DMS53 (cell line): ENCODE measurements at regions not wholly inside any gene's neighbourhood (a gene's known extent, or its start where the extent isn't known, plus 50 kb on each side); places are given as distances from the start of the nearest gene placed in this dataset.

ENCODE experiments used
- DNase-seq: peaks from one replicate; lab custom pipeline; 2025; lab: John Stamatoyannopoulos, UW

DNA sequence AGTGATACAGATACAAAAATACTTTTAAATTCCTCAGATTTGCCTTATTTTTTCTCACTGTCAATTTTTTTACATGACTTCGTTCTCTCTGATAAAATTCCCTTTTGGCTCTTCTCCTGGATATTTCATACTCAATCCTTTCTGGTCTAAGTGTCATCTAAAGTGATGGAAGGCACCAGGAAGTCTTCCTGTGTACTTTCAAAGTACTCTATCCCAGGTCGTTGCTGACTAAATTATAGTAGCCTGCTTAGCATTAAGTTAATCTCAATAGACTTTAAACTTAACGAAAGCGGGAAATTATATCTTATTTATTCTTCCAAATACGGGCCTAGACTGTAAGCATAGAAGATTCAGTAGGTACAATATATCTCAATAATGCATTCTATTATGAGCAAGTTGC, 67.8 kb downstream of the CASP12 start:
- no peak for DNase-seq

DNA sequence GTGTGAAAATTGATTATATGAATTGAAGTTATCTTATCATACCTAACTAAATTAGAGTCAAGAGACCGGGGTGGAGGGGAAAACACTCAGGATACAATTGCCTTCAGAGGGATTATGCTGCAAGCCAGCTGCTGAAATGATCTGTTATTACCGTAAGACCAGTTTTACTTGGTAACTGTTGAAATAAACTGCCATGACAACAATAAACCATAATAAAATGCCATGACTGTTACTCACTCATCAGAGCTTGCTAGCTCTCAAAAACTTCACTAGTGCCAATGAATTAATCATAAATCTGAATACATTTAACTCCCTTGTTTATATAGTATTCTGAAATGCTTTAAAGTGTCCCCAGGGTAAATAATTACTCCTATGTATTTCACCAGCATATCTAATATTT, 68.2 kb downstream of the CASP12 start:
- peak; percentile 16 for DNase-seq

DNA sequence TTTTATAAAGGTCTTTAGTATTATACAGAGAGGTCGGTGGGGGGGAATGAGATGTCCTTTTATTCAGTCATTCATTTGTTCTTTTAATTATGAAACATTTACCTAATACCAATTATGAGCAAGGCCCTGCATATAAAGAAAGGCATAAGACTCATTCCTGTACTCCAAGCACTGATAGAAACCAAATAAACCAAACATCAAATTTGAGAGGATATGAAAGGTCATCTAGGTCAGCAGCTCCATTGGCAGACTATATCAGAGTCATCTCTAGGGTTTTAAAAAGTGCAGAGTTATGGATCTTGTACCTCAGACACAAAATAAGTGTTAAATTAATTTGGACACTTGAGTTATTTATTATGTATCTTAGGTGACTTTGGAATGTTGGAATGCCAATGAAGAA, 71.5 kb downstream of the CASP12 start:
- no peak for DNase-seq

DNA sequence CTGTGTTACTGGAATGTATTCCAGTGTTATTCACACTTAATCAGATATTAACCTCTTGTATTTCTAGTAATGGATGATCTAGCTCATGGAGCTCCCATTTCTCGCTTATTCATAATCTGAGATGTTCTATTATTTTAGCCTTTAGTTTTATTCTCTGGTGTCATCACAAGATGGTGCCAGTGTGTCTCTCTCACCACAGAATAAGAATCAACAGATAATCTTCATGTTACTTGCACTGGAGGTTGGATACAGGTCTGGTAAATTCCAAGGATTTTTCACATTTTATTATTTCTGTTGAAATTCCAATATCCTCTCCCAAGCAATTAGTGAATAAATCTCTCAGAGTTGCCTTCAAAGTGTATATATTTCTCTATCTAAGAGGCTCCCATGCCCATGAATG, 74.6 kb downstream of the CASP12 start:
- DNase-seq: no peak

DNA sequence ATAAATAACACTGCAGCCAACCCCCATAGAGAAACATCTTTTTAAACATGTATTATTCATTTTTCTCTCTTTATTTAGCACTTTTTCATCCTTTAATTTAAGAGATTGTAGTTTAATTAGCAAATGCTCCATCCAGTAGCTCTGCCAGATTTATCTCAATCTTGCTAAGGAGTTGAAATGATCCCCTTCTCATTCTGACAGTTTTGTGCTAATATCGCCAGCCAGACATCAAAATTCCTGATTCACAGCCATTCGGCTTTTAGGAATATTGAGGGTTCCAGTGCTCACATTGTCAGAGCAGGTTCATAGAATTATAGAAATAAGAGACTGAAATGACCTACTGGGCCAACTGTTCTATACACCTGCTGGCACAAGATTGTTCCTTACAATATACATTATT, 77.8 kb downstream of the CASP12 start:
- DNase-seq: no peak

DNA sequence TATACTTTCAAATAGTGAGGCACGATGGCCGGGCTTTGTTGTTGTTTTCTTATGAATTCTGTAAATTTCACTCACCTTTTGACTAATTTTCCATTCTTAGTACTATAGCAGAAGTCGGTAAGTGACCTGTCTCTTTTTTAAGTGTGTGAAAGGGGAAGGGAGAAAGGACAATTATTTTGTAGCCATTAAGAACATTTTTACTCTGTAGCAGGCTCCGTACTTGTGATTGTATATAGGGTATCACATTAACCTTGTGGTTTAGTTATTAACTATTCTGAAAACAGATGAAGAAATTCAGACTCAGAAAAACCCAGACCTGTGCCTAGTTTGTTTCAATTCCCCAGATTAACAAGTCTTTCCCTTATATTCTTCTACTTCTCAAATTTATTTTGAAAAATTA, 78.7 kb downstream of the CASP12 start:
- no peak for DNase-seq

DNA sequence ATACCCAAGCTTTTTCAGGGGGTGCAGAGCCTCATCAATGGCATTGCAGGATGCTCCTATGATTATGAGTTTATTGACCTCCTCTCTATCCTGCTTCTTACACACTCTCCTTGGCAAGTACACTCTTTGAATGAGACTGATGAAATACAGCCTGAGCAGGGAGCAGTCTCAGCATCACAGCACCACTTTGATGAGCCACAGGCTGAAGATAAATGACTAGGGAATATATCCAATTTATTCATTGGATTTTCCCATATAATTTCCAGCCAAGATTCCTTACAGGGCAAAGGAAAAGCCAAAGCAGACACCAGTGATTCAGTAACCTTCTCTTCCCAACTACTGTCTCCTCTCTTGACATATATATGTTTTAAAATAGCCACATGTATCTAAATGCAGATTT, 79.2 kb downstream of the CASP12 start:
- DNase-seq: no peak

DNA sequence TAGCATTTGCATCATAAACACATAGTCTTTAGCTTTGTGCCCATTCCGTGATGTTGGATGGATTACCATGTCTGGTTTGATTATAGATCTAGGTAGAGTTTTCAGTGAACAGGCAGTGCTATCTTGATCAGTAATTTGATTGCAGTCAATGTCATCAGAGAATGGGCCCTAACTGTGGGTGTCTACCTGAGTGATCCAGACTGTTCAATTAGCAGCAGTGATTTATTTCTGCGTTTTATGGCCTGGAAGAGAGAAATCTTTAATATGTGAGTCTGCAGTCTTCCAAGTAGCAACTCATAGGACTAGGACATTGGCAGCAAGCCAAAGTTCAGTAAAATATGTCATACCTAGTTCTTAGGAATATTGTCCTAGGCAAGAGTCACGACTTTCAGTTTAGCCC, 80.3 kb downstream of the CASP12 start:
- DNase-seq: no peak

DNA sequence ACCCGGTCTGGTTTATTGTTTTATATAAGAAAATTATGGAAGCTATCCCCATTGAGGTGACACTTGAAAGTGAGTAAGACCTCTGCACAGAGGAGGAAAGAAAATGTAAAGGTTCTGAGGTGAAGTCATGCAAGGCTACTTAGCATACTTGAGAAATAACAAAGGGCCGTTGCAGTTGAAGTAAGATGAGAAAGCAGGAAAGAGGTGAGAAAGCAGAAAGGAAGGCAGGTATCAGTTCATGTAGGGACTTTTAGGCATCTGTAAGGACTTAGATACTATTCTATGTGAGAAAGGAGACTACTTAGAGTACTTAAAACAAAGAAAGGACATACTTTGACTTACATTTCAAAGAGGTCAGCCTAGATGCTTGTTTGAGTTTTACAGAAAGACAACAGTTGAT, 84.7 kb downstream of the CASP12 start:
- no peak for DNase-seq

DNA sequence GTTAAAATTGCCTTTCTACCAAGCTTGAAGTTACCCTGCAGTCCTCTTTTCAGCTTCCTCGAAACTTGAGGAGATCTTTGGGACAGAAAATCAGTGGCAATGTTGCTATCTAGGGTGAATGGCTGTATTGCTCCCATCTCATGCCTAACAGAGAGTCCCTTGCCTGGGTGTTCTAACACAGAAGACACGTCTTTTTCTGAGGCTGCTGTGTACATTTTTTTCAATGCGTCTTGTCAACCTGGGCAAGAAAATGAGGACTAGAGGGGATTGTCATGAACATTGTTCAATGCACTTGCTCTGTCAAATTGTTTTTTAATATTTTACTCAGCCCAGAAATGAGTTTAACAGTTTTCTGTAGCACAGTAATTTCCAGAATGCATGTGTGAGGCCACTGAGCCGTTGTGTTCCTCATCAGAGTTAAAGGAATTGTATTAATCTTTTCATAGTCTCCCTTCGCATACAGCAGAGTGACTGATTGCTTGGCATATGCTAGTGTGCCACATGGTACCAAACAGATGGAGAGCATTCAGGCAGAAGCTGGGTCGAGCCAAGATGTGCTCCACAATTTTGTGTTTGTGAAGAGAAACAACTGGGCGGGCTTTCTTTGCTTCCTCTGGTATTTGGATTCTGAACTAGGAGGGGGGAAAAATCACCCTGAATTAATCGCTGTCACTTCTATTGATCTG, 86.0 kb downstream of the CASP12 start:
- DNase-seq: no peak

DNA sequence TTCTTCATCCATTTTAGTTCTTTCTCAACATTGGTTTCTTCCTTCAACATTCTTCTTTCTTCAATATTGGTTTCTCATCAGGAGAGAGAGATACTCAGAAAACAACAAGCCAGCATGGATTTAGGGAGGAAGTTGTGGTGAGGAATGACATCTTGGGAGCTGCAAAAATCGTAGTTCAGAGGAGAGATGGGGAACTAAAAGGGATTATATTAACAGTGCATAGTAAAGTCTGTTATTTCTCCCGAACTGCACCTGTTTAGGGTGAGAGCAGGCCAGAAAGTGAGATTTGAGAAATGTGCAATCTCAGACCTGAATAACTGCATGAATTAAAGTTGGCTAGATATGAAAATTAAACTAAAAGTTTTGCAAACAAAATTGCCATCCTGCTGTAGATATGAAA, 94.5 kb downstream of the CASP12 start:
- DNase-seq: no peak

DNA sequence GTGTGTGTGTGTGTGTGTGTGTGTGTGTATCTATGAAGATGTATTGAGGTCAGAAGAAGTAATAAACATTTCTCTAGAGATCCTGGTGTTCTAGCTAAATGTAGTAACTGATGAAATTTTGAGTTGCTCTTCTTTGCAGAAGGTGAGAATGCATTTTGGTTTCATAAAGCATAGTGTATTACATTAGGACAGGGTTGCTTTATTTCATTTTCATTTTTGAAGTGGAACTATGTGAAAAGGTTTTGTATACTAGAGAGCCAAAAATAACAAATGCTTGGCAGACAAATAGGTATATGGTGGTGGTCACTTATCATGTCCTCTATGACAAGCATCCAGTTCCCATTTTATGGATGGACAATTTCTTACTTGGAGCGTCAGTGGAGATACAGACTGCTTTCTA, 99.0 kb downstream of the CASP12 start:
- no peak for DNase-seq

DNA sequence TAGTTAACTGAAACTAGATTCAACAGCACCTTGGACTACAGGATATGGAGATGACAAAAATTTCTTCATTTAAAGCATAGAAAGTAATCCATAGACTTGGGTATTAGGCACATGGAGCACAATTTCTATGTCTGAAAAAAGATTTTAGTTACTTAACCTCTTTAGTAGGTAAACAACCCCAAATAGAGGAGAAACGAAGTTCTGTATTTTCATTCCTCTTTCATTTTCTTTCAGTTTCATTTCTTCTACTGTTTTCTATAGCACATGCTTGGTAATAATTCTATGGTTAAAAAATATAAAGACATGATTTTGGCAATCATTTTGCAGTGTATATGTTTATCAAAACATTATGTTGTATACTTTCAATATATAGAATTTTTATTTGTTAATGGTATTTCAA, 99.5 kb downstream of the CASP12 start:
- DNase-seq: no peak

DNA sequence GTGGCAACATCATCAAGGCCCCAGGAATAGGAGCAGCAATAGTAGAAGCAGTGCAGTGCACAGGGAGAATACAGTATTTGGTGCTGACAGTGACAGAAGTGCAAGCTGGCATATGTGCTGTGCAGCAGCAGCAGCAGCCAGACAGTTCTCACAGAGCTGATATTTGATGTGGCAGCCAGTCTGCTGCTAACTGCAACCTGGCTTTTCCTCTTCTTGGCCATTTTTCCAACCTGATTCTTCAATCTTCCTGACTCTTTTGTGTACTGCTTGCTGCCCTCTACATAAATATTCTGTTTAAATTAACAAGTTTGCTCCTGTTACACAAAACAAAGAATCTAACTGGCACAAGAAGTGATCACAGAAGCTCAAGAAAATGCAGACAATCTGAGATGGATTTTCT, 102.0 kb downstream of the CASP12 start:
- no peak for DNase-seq

DNA sequence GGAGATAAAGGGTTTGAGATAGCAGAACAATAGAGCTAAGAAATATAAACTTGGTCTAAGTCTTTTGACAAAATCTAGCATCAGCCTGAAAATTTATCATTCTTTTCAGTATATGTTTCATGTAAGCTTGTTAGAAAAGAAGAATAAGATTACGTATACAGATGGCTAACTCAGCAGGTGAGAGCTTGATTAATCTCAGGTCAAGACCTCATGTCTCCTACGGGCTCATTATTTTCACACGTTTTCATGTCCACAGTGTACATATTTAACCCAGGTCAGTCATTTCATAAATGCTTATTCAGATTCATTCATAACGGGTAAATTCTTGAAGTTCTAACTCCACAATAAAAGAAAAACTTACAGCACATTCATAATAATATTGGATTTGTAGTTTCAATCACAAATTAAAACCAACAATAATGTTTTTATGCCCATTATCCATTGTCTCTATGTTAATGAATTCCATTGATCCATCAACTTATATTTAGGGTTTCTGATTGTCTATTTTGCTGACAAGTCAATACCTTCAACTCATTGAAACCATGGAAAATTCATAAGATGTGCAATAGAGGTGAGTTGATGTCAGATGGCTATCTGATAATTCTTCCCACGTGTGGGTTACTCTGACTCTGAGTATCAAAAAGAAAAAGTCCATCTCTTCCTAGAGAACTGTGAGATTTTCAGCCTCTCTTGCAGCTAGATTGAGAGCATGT, 102.6 kb downstream of the CASP12 start:
- no peak for DNase-seq

DNA sequence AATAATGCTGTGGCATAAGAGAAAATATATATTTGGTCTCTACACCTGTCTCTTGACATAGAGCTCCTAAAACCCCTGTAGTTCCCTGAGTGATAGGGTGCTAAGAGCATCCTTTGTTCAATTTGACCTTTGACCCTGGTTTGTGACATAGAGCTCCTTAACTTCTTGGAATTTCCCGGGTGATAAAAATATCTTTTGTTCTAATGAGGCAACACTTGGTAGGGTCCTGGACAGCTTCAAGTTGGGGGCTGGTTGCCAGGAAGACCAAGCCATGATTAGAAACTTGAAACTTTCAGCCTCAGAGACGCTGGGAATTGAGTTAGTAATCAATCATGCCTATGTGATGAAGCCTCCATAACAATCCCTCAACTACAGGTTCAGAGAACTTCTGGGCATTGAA, 105.4 kb downstream of the CASP12 start:
- no peak for DNase-seq

DNA sequence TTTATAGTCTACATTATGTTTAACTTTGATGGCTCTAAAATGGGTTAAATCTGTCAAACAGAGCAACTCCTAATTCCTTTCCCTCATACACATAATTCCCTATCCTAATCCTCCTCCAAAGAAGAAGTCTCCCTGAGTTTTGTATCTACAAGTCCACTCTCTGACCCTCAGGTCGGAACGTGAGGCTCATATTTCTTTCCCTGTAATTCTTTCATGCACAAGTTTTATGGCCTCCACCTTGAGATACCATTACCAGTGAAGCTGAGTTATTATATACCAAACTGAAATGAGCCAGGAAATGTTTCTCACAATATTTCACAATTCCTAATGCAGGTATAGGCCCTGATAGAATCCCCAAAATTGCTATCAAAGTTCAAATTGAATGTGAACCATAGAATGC, 106.4 kb downstream of the CASP12 start:
- DNase-seq: no peak

DNA sequence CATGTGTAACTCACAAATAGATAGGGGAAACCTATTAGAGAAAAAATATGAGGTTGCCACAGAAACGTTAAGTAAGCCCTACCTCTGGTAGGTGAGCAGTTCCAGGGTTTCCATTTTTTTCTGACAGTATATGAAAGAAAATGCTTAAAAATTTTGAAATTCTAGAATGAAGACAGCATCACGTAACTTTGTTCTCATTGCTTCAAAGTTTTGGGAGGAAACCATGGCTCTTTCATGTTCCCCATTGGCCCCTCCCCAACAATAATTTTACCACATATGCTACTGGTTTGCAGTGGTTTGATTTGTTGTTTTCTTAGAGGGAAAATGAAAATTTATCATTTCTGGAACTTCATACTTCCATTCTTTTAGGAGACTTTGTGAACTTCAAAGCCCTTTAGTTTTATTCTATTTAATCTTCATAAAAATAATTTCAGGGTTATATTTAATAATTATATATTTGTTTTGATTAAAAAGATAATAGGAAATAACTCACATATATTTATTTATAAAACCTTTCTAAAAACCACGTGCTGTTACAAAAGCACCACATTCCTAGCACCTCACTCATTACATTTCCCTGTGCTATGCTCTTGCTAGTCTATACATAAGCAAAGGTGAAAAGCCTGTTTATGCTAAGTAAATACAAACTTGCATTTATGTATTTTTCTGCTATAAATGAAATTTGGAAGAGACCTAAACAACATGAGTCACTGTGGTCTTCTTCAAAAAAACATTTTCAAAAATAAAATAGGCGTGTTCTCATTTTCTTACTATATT, 113.4 kb downstream of the CASP12 start:
- DNase-seq: no peak

DNA sequence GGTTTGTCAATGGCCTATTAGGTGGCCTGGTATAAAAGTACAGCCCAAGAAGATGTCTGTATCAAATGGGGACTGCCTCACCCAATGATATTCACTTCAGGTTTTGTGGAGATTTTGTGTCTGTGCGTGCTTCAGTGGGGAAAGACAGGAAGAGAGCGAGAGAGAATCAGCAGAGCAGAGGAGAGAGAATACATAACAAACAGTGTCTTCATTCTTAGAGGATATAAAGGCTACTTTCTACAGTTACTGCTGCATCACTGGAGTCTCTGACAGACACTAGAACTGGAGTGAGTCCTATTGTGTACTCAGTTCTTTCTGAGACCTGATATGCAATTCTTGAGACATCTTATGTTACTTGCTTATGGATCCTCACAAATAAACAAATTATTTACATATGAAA, 115.0 kb downstream of the CASP12 start:
- no peak for DNase-seq

DNA sequence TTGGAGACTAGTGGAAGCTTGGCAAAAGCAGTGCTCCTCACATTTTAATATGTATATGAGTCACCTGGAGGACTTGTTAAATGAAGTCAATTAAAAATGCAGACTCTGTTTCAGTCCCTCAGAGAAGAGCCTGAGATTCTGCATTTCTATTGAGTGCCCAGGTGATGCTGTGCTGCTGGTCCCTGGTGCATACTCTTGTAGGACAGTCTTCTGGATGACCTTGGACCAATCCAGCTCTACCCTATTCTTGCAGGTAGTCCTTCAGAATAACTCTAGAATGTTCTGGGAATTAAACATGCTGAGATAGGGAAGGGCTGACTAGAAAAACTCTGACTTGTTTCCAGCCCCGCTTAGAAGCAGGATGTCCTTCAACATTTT, 115.9 kb downstream of the CASP12 start:
- DNase-seq: no peak

DNA sequence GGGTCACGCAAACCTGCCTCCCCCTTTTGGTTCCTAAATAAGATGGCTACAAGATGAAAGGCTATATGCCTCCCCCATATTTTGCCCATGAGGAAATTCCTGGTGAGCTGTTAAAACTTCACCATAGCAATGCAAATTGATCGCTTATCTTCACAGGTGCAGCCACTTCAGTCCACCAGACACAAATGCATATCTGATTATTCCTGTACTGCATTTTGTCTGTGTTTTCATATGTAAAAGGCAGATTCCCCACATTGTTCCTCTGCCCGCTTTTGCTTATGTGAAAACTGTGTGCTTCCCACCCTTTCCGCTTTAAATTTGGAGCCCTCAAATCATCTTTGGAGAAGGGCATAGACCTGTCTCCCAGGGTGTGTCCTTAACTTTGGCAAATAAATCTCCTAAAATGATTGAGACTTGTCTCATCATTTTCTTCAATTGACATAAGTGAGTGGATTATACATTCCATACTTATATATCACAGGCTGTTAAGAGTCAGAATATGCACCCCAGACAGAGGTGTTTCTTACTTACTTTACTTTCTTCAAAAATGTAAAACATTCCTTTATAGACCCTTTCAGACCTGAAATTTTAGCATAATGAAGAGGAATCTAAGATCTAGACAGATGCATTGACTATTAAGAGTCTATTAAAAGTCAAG, 116.4 kb downstream of the CASP12 start:
- DNase-seq: no peak

DNA sequence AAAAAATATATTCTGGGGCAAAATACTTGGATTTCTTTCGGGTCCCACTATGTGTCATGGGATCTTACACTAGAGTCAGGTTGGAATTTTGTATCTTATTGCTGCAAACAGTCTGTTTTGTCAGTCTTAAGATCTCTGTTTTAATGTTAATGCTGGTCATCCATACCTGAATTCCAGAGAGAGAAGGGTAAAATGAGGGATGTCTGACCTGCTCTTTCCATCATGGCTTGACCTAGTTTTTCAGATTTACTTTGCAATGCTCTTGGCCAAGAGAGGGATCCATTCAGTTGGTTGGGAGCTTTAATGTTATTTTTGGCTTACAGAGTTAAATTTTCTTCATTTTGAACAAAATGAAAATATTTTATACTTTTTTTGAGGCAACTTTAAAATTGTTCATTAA, 117.2 kb downstream of the CASP12 start:
- no peak for DNase-seq
